ENCODE measurements at regions not wholly inside any gene's neighbourhood (a gene's known extent, or its start where the extent isn't known, plus 50 kb on each side); places are given as distances from the start of the nearest gene placed in this dataset.

DNA sequence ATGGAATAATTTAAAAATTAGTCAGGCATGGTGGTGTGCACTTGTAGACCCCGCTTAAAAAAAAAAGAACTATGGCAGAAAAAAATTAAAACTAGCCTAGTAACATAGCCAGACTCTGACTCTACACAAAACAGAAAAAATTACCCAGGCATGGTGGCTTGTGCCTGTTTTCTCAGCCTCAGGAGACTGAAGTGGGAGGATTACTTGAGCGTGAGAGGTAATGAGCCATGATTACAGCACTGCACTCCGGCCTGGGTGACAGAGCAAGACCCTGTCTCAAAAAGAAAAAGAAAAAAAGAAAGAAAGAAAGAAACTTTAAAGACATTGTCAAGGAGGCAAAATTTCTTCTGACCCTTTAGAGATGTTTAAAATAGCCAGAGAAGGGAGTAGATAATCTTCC, 109.0 kb upstream of the TMEM106B start:
- no peak for TF ChIP-seq TAF1 (CRISPR knock-in tag; IDR thresholded peaks at IDR 0.05)
- TF ChIP-seq ZNF274 (CRISPR knock-in tag; IDR thresholded peaks at IDR 0.05) = no peak
- TF ChIP-seq ZNF776 (CRISPR knock-in tag; IDR thresholded peaks at IDR 0.05) = no peak

Measured in HepG2 (cell line).